ENCODE measurements at regions not wholly inside any gene's neighbourhood (a gene's known extent, or its start where the extent isn't known, plus 50 kb on each side); places are given as distances from the start of the nearest gene placed in this dataset.

GRCh38 chr11:80503990-80504389 is 1063.2 kb upstream of the TENM4 start:
- no peak overlapping the region for H3K9ac ChIP-seq (replicated peaks; ENCODE audit: extremely low read depth, insufficient read depth, low read length)
- H4K20me1 ChIP-seq (replicated peaks; ENCODE audit: control insufficient read depth, extremely low read depth, insufficient read depth, low read length), result no peaks in the 10 kb centered on the region
- dilution Hi-C loops (cut with MboI; ENCODE audit: extremely low pct_ligation_motif_present, low sequenced_read_pairs), result no loop called here
- no peaks in the 10 kb centered on the region for H3K79me2 ChIP-seq (ENCODE audit: control insufficient read depth, insufficient read depth, low read length)
- H3K27ac ChIP-seq (ENCODE audit: insufficient read depth, low read depth, low read length), result no peak overlapping the region
- no peaks in the 10 kb centered on the region for H3K4me1 ChIP-seq (ENCODE audit: control insufficient read depth, extremely low read depth, insufficient read depth, low read length)
- no peaks in the 10 kb centered on the region for H3K27me3 ChIP-seq (ENCODE audit: control insufficient read depth in 2 of 2, insufficient read depth in 2 of 2, low read length in 2 of 2)
- no peak for FAIRE-seq
- BruUV-seq (replicated peaks), result no TSS peak
- TF ChIP-seq MAX (IDR thresholded peaks at IDR 0.05; ENCODE audit: insufficient read depth, insufficient read length), result no peak
- TF ChIP-seq POLR2A (IDR thresholded peaks at IDR 0.05; ENCODE audit: low read depth, low read length), result no peak
- no peak for TF ChIP-seq JUN (IDR thresholded peaks at IDR 0.05; ENCODE audit: borderline replicate concordance, insufficient read depth, insufficient read length, low read depth)
- TF ChIP-seq MYC (IDR thresholded peaks at IDR 0.05; ENCODE audit: low read depth, low read length), result no peak
- no peak for TF ChIP-seq CTCF (IDR thresholded peaks at IDR 0.05; ENCODE audit: extremely low read depth in 1 of 2, insufficient read depth in 1 of 2, low read depth in 1 of 2, low read length in 2 of 2)
- TF ChIP-seq EZH2 (IDR thresholded peaks at IDR 0.05; ENCODE audit: borderline replicate concordance, low read depth, low read length, severe bottlenecking), result no peak
- no peak for TF ChIP-seq POLR2AphosphoS5 (IDR thresholded peaks at IDR 0.05; ENCODE audit: insufficient read depth, low read depth, low read length)
- TF ChIP-seq FOS (IDR thresholded peaks at IDR 0.05; ENCODE audit: borderline replicate concordance, insufficient read depth, low read length), result no peak
- no peak for TF ChIP-seq GATA2 (IDR thresholded peaks at IDR 0.05; ENCODE audit: insufficient read depth, insufficient read length, low read depth, low read length)
- no peak overlapping the region for H3K4me3 ChIP-seq (replicated peaks in 1 of 3; ENCODE audit: insufficient read depth in 1 of 3, low read depth in 1 of 3, low read length in 3 of 3)
- no peaks in the 10 kb centered on the region for H3K36me3 ChIP-seq (ENCODE audit: control insufficient read depth in 2 of 2, extremely low read depth in 1 of 2, insufficient read depth in 2 of 2, low read length in 2 of 2)
- intact Hi-C loops (cut with micrococcal nuclease), result no loop called here
- no peaks in the 10 kb centered on the region for H3K9me1 ChIP-seq (replicated peaks; ENCODE audit: control insufficient read depth, extremely low read depth, insufficient read depth, low read length)
- no peak for DNase-seq (ENCODE audit: low read depth, low spot score)
- no peak overlapping the region for H2AFZ ChIP-seq (ENCODE audit: low read depth, low read length)
- no peaks in the 10 kb centered on the region for H3K9me3 ChIP-seq (replicated peaks; ENCODE audit: control insufficient read depth, insufficient read depth, low read length)
- ChIA-PET CTCF (no interaction called here), POLR2A (no interaction called here)
- H3K4me2 ChIP-seq (ENCODE audit: insufficient read depth, low read length), result no peak overlapping the region
